Peyer's patch (tissue), 4 donors: ENCODE measurements at regions not wholly inside any gene's neighbourhood (a gene's known extent, or its start where the extent isn't known, plus 50 kb on each side); places are given as distances from the start of the nearest gene placed in this dataset.

Source experiments
- DNase-seq, 3 donors: peaks; one replicate each; pipeline ENCODE4 v3.0.0-alpha.2; 2017 to 2019
- H3K27ac ChIP-seq, 4 donors: fragments of 200-600 bp; sonication (generic); one replicate each; pipeline ENCODE4 v1.5.1; 2016 to 2019
- H3K27me3 ChIP-seq, 2 donors: fragments of 200-600 bp; sonication (generic); one replicate each; pipeline ENCODE4 v1.5.1; 2019
- H3K36me3 ChIP-seq, 3 donors: fragments of 200-600 bp; sonication (generic); one replicate each; pipeline ENCODE4 v1.5.1; 2016 to 2019
- H3K4me1 ChIP-seq, 4 donors: fragments of 200-600 bp; sonication (generic); one replicate each; pipeline ENCODE4 v1.5.1; 2016 to 2019
- H3K4me3 ChIP-seq, 4 donors: fragments of 200-600 bp; sonication (generic); 1 replicate in 3 of 4; 2 replicates in 1 of 4; pipeline ENCODE4 v1.5.1; 2016 to 2019; ENCODE audit warnings: mild to moderate bottlenecking in 1 of 4
- H3K9me3 ChIP-seq, 4 donors: fragments of 200-600 bp; sonication (generic); one replicate each; pipeline ENCODE4 v1.5.1; 2016 to 2019; ENCODE audit warnings: mild to moderate bottlenecking in 1 of 4
- CTCF ChIP-seq, 6 experiments: fragments of 450-650 bp in 4 of 6; fragments of 200-600 bp in 2 of 6; sonication (generic) in 1 of 6; IDR thresholded peaks; one replicate each; pipeline ENCODE4 v1.5.1; 2017 to 2019; ENCODE audit warnings: antibody characterized with exemption in 6 of 6, mild to moderate bottlenecking in 3 of 6, moderate library complexity in 1 of 6
- POLR2A ChIP-seq, 2 donors: fragments of 450-650 bp; IDR thresholded peaks; one replicate each; pipeline ENCODE4 v1.5.1; 2017; ENCODE audit warnings: antibody characterized with exemption in 2 of 2, mild to moderate bottlenecking in 2 of 2, moderate library complexity in 2 of 2

GRCh38 chr6:48825501-48826151, 637.4 kb downstream of the MMUT start:
- no peak overlapping the region for H3K27ac ChIP-seq
- no peaks in the 10 kb centered on the region for H3K4me1 ChIP-seq
- H3K27me3 ChIP-seq, result no peaks in the 10 kb centered on the region
- TF ChIP-seq CTCF (IDR thresholded peaks at IDR 0.05), result no peak
- no peak for TF ChIP-seq POLR2A (IDR thresholded peaks at IDR 0.05)
- no peak overlapping the region for H3K4me3 ChIP-seq
- DNase-seq, result no peak
- H3K9me3 ChIP-seq, result no peaks in the 10 kb centered on the region
- no peaks in the 10 kb centered on the region for H3K36me3 ChIP-seq

- H3K27ac ChIP-seq, result no peak overlapping the region
- no peak for TF ChIP-seq POLR2A (IDR thresholded peaks at IDR 0.05)
- no peak for TF ChIP-seq CTCF (IDR thresholded peaks at IDR 0.05)
- H3K36me3 ChIP-seq, result no peaks in the 10 kb centered on the region
- H3K4me1 ChIP-seq, result no peaks in the 10 kb centered on the region
- no peak overlapping the region for H3K4me3 ChIP-seq
- no peaks in the 10 kb centered on the region for H3K27me3 ChIP-seq
- no peaks in the 10 kb centered on the region for H3K9me3 ChIP-seq
- DNase-seq, result no peak
These were observed 645.0 kb downstream of the MMUT start for GRCh38 chr6:48818052-48818412.

GRCh38 chr6:48817333-48818051, 645.6 kb downstream of the MMUT start:
- Histone ChIP-seq H3K27ac (no peak overlapping the region), H3K36me3 (no peaks in the 10 kb centered on the region), H3K4me3 (no peak overlapping the region), H3K27me3 (no peaks in the 10 kb centered on the region), H3K9me3 (no peaks in the 10 kb centered on the region), H3K4me1 (no peaks in the 10 kb centered on the region)
- no peak for DNase-seq
- TF ChIP-seq CTCF (IDR thresholded peaks at IDR 0.05) (no peak), POLR2A (IDR thresholded peaks at IDR 0.05) (no peak)

- Histone ChIP-seq H3K4me3 (no peak overlapping the region), H3K27me3 (no peaks in the 10 kb centered on the region), H3K36me3 (no peaks in the 10 kb centered on the region), H3K27ac (no peak overlapping the region), H3K9me3 (no peaks in the 10 kb centered on the region), H3K4me1 (no peaks in the 10 kb centered on the region)
- DNase-seq, result no peak
- TF ChIP-seq CTCF (IDR thresholded peaks at IDR 0.05) (no peak), POLR2A (IDR thresholded peaks at IDR 0.05) (no peak)
These were observed 648.1 kb downstream of the MMUT start for GRCh38 chr6:48814957-48815356.

- TF ChIP-seq POLR2A (IDR thresholded peaks at IDR 0.05), result no peak
- TF ChIP-seq CTCF (IDR thresholded peaks at IDR 0.05), result no peak
- H3K27me3 ChIP-seq, result no peaks in the 10 kb centered on the region
- H3K27ac ChIP-seq, result no peak overlapping the region
- no peak overlapping the region for H3K4me3 ChIP-seq
- DNase-seq, result no peak
- no peaks in the 10 kb centered on the region for H3K4me1 ChIP-seq
- H3K36me3 ChIP-seq, result no peaks in the 10 kb centered on the region
- no peaks in the 10 kb centered on the region for H3K9me3 ChIP-seq
These were observed 649.2 kb downstream of the MMUT start for GRCh38 chr6:48813836-48814235.
